ENCODE measurements at regions not wholly inside any gene's neighbourhood (a gene's known extent, or its start where the extent isn't known, plus 50 kb on each side); places are given as distances from the start of the nearest gene placed in this dataset.

- no peak overlapping the region for H3K4me3 ChIP-seq
- H3K27ac ChIP-seq, result no peak overlapping the region
- intact Hi-C loops (cut with DNase I), result no loop called here
- 54% methylated on average over 6 of the region's 6 CpGs for WGBS
- no peak for DNase-seq (ENCODE audit: low spot score)
- no peaks in the 10 kb centered on the region for H3K36me3 ChIP-seq
- H3K4me1 ChIP-seq (replicated peaks), result no peaks in the 10 kb centered on the region
- TF ChIP-seq POLR2AphosphoS5 (IDR thresholded peaks at IDR 0.05), result no peak
- TF ChIP-seq, protein P1, sequence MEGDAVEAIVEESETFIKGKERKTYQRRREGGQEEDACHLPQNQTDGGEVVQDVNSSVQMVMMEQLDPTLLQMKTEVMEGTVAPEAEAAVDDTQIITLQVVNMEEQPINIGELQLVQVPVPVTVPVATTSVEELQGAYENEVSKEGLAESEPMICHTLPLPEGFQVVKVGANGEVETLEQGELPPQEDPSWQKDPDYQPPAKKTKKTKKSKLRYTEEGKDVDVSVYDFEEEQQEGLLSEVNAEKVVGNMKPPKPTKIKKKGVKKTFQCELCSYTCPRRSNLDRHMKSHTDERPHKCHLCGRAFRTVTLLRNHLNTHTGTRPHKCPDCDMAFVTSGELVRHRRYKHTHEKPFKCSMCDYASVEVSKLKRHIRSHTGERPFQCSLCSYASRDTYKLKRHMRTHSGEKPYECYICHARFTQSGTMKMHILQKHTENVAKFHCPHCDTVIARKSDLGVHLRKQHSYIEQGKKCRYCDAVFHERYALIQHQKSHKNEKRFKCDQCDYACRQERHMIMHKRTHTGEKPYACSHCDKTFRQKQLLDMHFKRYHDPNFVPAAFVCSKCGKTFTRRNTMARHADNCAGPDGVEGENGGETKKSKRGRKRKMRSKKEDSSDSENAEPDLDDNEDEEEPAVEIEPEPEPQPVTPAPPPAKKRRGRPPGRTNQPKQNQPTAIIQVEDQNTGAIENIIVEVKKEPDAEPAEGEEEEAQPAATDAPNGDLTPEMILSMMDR (IDR thresholded peaks at IDR 0.05), result no peak
- no peak for TF ChIP-seq POLR2A (IDR thresholded peaks at IDR 0.05)
- no peaks in the 10 kb centered on the region for H3K9me3 ChIP-seq
- no peaks in the 10 kb centered on the region for H3K27me3 ChIP-seq (replicated peaks; ENCODE audit: insufficient read depth)
Measured at GRCh38 chr14:58944343-58944967, 244.0 kb upstream of the DAAM1 start.

DNA sequence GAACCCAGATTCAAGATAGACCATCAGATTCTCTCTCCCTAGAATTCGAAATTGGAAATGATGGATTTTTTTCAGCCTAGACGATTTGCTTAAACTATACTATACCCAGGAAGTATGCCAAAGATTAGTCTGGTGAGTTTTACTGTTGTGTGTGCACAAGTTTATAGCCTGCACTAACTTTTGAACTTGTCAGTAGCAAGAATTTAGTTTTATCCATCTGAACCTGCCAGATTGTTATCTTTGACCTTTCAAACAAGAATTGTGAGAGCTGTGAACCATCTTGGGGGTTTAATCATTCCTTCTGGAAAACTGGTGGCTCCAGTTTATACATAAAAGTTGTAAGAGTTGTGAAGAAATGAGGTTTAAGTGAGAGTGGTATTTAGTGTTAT, 243.5 kb upstream of the DAAM1 start:
- no peaks in the 10 kb centered on the region for H3K36me3 ChIP-seq
- TF ChIP-seq, protein P1 (IDR thresholded peaks at IDR 0.05), result no peak
- no peaks in the 10 kb centered on the region for H3K27me3 ChIP-seq (replicated peaks; ENCODE audit: insufficient read depth)
- H3K4me1 ChIP-seq (replicated peaks), result no peaks in the 10 kb centered on the region
- no peak overlapping the region for H3K27ac ChIP-seq
- intact Hi-C loops (cut with DNase I), result no loop called here
- no peak overlapping the region for H3K4me3 ChIP-seq
- WGBS, result 11% methylated on average over 2 of the region's 2 CpGs
- no peak for DNase-seq (ENCODE audit: low spot score)
- H3K9me3 ChIP-seq, result no peaks in the 10 kb centered on the region

- no peak overlapping the region for H3K4me3 ChIP-seq
- 100% methylated on average over 1 of the region's 1 CpG for WGBS
- no peaks in the 10 kb centered on the region for H3K36me3 ChIP-seq
Measured at GRCh38 chr14:58946431-58946830, 242.0 kb upstream of the DAAM1 start.

DNA sequence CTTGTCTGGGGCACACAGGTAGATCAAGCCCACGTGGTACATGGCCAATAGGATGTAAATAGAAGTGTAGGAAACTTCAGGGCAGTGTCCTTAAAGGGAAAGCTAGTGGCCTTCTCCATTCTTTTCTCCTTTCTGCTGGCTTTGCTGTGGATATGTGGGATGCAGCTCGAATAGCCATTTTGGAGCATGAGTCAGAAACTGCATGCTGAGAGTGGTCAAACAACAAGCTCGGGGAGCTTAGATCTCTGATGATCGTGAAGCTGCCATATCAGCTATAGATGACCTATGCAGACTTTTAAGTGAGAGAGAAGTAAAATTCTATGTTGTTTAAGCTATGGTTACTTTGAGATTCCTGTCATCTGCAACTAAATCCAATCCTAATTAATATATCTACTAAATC, 241.3 kb upstream of the DAAM1 start:
- no peaks in the 10 kb centered on the region for H3K27me3 ChIP-seq (replicated peaks; ENCODE audit: insufficient read depth)
- H3K27ac ChIP-seq, result no peak overlapping the region
- TF ChIP-seq, protein P1 (IDR thresholded peaks at IDR 0.05), result no peak
- TF ChIP-seq POLR2A (IDR thresholded peaks at IDR 0.05), result no peak
- no peak for TF ChIP-seq POLR2AphosphoS5 (IDR thresholded peaks at IDR 0.05)
- H3K9me3 ChIP-seq, result no peaks in the 10 kb centered on the region
- H3K36me3 ChIP-seq, result no peaks in the 10 kb centered on the region
- no peak overlapping the region for H3K4me3 ChIP-seq
- DNase-seq (ENCODE audit: low spot score), result no peak
- intact Hi-C loops (cut with DNase I), result no loop called here
- WGBS, result 89% methylated on average over 4 of the region's 4 CpGs
- H3K4me1 ChIP-seq (replicated peaks), result no peaks in the 10 kb centered on the region

More at GRCh38 chr14:58946431-58946830, 242.0 kb upstream of the DAAM1 start:
- H3K27me3 ChIP-seq (replicated peaks; ENCODE audit: insufficient read depth), result no peaks in the 10 kb centered on the region
- TF ChIP-seq, protein P1 (IDR thresholded peaks at IDR 0.05), result no peak
- TF ChIP-seq POLR2A (IDR thresholded peaks at IDR 0.05), result no peak
- TF ChIP-seq POLR2AphosphoS5 (IDR thresholded peaks at IDR 0.05), result no peak
- intact Hi-C loops (cut with DNase I), result no loop called here
- no peaks in the 10 kb centered on the region for H3K9me3 ChIP-seq
- DNase-seq (ENCODE audit: low spot score), result no peak
- no peaks in the 10 kb centered on the region for H3K4me1 ChIP-seq (replicated peaks)
- H3K27ac ChIP-seq, result no peak overlapping the region

GRCh38 chr14:58947814-58948445, 240.5 kb upstream of the DAAM1 start:
- TF ChIP-seq POLR2AphosphoS5 (IDR thresholded peaks at IDR 0.05) (no peak), POLR2A (IDR thresholded peaks at IDR 0.05) (no peak)
- TF ChIP-seq, protein P1 (IDR thresholded peaks at IDR 0.05), result no peak
- intact Hi-C loops (cut with DNase I), result no loop called here

More at GRCh38 chr14:58947814-58948445, 240.5 kb upstream of the DAAM1 start:
- no peak for DNase-seq (ENCODE audit: low spot score)
- Histone ChIP-seq H3K4me3 (no peak overlapping the region), H3K27me3 (replicated peaks; ENCODE audit: insufficient read depth) (no peaks in the 10 kb centered on the region), H3K36me3 (no peaks in the 10 kb centered on the region), H3K4me1 (replicated peaks) (no peaks in the 10 kb centered on the region), H3K9me3 (no peaks in the 10 kb centered on the region), H3K27ac (no peak overlapping the region)
- WGBS, result 46% methylated on average over 4 of the region's 4 CpGs

Measured in prostate gland (tissue), 2 donors.